UCSD-AML1 (cell line): ENCODE measurements at regions not wholly inside any gene's neighbourhood (a gene's known extent, or its start where the extent isn't known, plus 50 kb on each side); places are given as distances from the start of the nearest gene placed in this dataset.
"Not testable (repeated sequence)": the region's sequence is repeated elsewhere in the genome, so short reads cannot be mapped to it uniquely, and the experiment has no call there.

Experiments
- DNase-seq: peaks from one replicate; lab custom pipeline; 2025; ENCODE audit not compliant: unreplicated experiment; lab: John Stamatoyannopoulos, UW

- no peak for DNase-seq
Measured at GRCh38 chrX:16319929-16320328, 152.6 kb downstream of the MAGEB17 start.

GRCh38 chrX:16320765-16321355 lies 153.6 kb downstream of the MAGEB17 start:
- DNase-seq = no peak

GRCh38 chrX:16333453-16333852 lies 166.2 kb downstream of the MAGEB17 start:
- no peak for DNase-seq

- no peak for DNase-seq
Measured at GRCh38 chrX:16335181-16335580, 167.9 kb downstream of the MAGEB17 start.

- DNase-seq = no peak
Measured at GRCh38 chrX:16347968-16348670, 180.8 kb downstream of the MAGEB17 start.

- no peak for DNase-seq
Measured at GRCh38 chrX:16357902-16358301, 190.6 kb downstream of the MAGEB17 start.

GRCh38 chrX:16360056-16360455 lies 192.8 kb downstream of the MAGEB17 start:
- not testable (repeated sequence) for DNase-seq

- no peak for DNase-seq
Measured at GRCh38 chrX:16368696-16369095, 201.4 kb downstream of the MAGEB17 start.

GRCh38 chrX:16376056-16376455 lies 208.8 kb downstream of the MAGEB17 start:
- no peak for DNase-seq

GRCh38 chrX:16386126-16386525 lies 218.8 kb downstream of the MAGEB17 start:
- no peak for DNase-seq

GRCh38 chrX:16392597-16392996 lies 225.3 kb downstream of the MAGEB17 start:
- DNase-seq = no peak

- DNase-seq = no peak
Measured at GRCh38 chrX:16394290-16394689, 227.0 kb downstream of the MAGEB17 start.

- no peak for DNase-seq
Measured at GRCh38 chrX:16403808-16404207, 236.5 kb downstream of the MAGEB17 start.

- no peak for DNase-seq
Measured at GRCh38 chrX:16416588-16416987, 233.4 kb upstream of the S100G start.

- DNase-seq = no peak
Measured at GRCh38 chrX:16418650-16419049, 231.3 kb upstream of the S100G start.

GRCh38 chrX:16427668-16428067 lies 222.3 kb upstream of the S100G start:
- DNase-seq = no peak

GRCh38 chrX:16429406-16429805 lies 220.6 kb upstream of the S100G start:
- no peak for DNase-seq

- no peak for DNase-seq
Measured at GRCh38 chrX:16431266-16431665, 218.7 kb upstream of the S100G start.

- DNase-seq = no peak
Measured at GRCh38 chrX:16433021-16433420, 216.9 kb upstream of the S100G start.

GRCh38 chrX:16435399-16435986 lies 214.5 kb upstream of the S100G start:
- no peak for DNase-seq

- DNase-seq = peak; percentile 53
Measured at GRCh38 chrX:16436348-16437188, 213.4 kb upstream of the S100G start.

GRCh38 chrX:16440446-16440845 lies 209.5 kb upstream of the S100G start:
- no peak for DNase-seq
